Glomerular endothelial cell (primary cell): ENCODE measurements at regions not wholly inside any gene's neighbourhood (a gene's known extent, or its start where the extent isn't known, plus 50 kb on each side); places are given as distances from the start of the nearest gene placed in this dataset.

Source experiments
- DNase-seq: peaks from one replicate; pipeline ENCODE4 v3.0.0-alpha.2; 2011; ENCODE audit warnings: low read depth, low spot score; ENCODE audit errors: extremely low read depth

DNA sequence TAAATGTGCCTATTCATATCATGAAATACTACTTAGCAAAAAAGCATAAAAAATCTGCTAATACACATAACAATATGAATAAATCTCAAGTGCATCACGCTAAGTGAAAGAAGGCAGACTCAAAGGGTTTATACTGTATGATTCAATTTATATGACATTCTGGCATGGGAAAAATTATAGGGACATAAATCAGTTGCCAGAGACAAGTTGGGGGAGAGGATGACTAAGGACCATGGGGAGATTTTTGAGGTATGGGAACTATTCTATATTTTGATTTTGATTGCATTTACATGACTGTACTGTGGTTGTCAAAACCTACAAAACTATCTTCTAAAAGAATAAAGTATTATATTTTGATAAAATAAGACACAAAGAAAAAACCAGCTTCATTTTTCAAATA is 650.3 kb upstream of the NR5A2 start:
- DNase-seq = no peak

DNA sequence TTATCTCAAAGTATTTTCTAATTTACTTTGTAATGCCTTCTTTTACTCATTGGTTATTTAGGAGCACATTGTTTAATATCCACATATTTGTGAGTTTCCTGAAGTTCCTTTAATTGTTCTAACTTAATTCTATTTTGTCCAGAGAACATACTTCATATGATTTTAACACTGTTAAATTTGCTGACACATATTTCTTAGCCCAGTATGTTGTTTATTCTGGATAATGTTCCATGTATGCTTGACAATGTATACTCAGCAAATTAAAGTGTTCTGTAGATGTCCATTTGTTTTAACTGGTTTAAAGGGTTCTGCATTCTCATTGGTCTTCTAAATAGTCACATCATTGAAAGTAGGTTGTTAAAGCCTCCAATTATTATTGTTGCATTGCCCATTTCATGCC is 643.7 kb upstream of the NR5A2 start:
- DNase-seq = no peak

DNA sequence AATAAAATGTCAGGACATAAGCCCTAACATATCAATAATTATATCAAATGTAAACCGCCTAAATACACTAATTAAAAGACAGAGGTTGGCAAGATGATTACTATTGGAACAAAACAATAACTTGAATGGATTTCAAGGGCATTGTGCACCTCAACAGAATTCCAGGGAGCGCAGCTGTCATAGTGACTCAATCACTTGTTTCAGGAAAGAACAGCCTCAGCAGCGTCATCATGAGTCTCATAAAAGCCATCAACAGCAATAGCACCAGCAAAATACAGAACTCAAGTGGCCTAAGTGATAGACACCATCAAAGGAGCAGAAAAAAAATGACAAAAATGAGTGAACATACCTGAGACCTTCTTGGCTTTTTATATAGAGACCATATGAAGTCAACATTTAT is 632.7 kb upstream of the NR5A2 start:
- DNase-seq = no peak

DNA sequence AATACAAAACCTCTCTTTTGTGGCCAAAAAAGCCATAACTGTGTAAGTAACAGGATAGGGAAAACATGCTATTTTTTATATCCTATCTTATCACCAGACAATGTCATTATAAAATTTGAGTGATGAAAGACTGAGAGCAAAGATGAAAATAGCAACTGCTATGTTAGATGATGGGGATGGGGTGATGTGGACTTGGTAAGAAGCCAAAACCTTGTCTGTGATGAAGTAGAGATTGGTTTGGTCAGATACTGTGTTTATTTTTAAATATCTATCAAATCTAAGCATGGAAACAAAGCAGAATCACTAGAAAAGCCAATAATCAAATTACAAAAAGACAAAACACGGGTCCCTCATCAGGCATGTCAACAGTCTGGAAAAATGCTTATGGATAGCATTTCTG is 631.1 kb upstream of the NR5A2 start:
- DNase-seq = no peak

DNA sequence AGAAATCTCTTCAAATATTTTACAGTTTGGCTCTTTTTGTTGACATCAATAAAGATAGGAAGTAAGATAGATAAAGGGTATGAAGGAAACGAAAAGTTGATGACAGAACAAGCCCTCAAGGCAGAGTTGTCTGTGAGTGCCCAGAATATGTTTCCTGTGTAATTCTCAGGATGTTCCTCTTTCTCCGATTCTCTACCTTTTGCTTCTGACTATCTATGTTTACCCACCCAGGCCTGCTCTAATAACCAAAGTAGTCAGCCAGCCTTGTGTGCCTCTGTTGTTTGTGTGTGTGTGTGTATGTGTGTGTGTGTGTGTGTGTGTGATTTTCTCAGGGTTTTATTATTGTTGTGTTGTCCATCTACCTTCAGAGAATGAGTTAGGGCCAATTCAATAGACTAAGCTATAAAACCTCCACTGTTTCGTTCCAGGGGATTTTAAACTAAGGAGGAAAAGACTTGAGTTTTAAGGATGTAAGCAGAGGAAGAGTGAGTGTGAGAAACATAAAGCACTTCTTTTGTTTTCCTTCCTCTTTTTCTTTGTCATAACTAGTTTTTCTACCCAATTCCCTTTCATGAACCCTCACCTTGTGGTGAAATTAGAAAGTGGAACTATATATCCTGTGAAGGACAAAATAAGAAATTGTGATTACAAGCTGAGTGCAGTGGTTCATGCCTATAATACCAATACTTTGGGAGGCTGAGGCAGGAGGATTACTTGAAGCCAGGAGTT is 627.4 kb upstream of the NR5A2 start:
- DNase-seq = no peak

DNA sequence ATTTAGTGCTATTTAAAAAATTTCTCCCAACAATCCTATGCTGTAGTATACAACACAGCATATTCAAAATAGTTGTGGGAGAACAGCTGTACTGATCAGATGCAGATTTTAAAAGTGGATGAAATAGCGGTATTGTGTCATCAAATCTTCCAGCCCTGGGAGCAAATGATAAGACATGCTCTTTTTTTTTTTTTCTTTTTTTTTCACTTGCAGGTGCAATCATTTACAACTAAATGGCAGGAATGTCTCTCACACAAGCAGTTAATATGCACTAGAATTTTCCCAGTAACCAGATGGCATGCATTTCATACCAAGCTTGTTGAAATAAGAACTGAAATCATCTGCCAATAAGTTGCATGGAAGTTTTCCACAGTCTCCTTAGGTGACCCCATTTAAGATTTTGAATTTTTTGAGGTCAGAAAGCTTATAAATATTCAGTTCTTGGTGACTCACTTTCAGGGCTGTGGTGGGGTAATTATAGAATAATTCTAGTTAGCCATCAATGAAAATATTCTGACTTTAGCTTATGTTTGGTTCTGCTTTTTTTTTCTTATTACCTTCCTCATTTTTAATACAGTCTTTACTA is 623.9 kb upstream of the NR5A2 start:
- no peak for DNase-seq

DNA sequence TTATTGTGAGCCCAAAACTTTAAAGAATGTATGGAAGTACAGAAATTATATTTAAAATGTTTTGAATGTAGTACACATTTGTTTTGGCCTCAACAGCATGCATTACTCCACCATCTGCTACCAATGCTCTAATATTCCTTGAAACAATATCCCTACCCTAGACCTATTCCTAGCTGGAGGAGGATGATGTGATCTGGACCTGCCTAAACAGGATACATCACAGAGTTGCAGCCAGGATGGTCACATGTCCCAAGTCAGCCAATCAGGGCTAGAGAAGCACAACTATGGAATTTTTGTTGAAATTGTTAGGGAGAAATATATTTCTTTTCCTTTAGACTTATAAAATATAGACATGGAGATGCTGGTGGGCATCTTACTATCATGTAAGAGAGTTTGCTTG is 623.3 kb upstream of the NR5A2 start:
- no peak for DNase-seq

DNA sequence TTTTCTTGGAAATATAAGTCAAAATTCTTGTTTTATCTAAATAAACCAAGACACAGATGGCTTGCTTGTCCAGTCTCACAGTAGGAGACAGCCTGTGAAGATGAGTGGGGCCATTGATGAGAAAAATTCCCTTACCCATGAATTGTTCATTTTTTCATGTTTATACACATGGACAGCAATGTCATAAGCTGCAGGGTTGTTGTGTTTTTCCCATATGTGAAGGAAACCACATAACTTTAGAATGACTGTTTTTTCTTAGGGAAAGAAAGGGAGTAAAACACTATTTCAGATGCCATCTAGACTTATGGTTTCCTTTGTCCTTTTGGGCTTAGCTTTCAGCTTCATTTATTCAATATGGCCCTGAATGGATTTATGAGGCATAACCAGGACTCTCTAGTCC is 622.5 kb upstream of the NR5A2 start:
- no peak for DNase-seq

DNA sequence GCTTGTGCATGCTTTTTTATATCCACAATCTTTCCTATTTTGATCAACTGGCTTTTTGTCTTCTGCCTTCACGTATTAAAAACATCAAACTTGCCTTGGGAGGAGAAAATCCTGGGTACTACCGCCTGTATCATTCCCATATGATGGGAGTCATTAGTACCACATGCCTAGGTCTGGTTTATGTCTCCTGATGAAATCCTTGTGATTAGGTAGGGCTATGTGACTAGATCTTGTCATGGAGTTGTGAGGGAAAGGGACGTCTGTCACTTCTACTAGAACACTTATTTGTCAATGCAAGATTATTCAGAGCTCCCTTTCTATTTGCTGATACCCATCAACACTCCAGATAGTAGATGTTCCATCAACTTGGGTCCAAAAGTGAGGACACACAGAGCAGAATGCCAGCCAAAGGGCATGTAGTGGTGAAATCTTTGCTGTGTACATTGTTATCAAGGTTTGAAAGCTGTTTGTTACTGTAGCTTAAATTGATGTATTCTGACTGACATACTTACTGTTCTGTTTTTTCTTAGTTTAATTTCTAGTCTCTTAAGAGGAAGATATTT is 621.8 kb upstream of the NR5A2 start:
- DNase-seq = no peak

DNA sequence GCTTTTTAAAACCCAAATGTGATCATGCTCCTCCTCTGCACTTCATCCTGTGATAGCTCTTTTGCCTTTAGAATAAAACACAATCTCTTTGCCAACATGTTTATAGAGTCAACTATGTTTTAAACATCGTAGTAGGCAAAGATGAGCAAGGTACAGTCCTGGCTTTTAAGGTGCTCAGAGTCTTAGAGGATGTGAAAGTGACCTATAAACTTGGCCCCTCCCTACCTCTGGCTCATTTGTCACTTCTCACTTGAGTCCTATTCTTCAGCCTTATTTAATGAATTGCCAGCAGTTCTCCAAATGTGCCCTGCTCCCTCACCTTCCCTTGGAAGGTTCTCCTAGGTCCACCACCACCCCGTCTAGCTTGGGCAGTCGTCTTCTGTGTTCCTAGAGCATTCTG is 617.0 kb upstream of the NR5A2 start:
- DNase-seq = no peak

DNA sequence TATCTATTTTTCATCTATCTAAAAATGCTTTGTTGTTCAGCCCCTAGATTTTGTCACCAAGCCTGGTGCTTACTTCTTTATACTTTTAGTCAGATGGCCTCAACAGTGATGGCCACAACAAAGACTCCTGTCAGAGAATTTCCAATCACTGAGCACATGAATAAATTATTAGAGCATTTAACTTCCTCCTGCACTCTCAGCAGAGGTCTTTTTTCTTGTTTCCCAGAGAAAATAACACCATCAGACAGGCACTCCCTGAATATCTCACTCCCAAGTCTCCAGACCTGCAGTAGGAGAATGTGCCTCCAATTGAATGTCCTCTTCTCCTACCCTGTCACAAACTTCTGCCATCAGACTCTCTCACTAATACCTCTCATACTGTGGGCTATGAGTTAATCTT is 616.0 kb upstream of the NR5A2 start:
- DNase-seq = no peak

DNA sequence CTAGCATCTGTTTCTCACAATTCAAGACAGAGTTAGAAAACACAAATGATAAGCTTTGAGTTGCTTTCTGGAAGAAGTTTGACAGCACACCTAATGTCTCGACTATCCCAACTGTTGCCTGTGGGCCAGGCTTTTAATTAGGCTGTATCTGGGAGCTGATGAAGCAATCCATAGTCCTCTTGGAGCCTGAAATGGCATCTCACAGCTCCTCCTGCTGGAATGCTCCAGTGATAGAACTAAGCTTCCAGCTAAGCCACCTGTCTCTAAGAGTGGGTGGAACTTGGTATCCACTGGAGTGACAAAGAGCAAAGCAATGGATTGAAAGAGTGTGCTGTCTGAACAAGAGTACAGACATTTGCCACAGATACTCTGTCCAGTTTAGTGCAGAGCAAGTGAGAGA is 605.3 kb upstream of the NR5A2 start:
- DNase-seq = no peak

DNA sequence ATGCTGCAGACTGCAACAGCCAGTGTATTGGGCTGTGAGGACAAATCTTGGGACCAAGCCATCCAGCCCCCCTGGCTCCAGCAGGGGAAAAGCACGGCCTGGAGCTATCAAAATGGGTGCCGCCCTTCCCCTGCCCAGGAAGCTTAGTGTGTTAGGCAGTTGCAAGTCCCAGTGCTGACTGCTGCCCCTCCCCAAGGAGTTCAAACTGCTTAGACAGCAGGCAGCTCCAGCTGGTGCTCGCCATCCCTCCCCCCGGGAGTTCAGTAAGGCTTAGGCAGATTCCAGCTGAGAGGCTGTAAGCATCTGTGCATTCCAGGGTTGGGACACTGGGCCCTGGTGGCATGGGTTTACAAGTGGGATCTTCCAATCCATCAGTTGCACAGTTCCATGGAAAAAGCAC is 579.6 kb upstream of the NR5A2 start:
- no peak for DNase-seq

DNA sequence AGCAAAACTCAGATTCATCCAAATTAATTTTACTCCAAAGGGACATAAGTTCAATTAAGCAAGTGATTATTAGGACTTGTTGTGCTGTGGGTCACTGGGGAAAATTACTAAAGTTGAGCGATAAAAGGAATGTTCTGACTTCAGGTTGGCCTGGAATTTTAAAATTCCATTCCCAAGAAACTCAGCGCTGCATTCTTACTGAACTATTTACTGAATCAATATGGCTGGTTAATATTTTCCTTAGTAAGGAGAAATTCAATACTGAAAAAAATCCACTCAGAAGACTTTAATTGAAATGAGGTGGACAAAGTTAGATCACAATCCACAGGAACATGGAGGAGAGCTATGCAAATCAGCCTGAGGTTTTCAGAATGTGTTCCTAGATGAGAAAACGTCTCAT is 578.9 kb upstream of the NR5A2 start:
- no peak for DNase-seq

DNA sequence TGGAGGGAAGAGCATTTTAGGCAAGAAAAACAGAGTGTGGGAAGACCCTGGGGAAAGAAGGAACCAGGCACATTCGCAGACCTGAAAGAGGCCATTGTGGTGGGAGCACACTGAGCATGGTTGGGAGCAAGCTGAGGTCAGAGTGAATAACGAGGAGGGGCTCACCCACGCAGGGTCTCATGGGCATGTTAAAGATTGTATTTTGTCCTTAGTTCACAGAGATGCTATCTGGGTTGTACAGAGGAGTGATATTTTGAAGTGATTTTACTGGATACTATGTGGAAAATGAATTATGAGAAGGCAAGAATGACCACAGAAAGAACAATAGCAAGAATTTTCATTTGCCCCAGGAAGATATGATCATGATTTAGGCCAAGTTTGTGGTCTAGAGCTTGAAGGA is 578.3 kb upstream of the NR5A2 start:
- DNase-seq = no peak

DNA sequence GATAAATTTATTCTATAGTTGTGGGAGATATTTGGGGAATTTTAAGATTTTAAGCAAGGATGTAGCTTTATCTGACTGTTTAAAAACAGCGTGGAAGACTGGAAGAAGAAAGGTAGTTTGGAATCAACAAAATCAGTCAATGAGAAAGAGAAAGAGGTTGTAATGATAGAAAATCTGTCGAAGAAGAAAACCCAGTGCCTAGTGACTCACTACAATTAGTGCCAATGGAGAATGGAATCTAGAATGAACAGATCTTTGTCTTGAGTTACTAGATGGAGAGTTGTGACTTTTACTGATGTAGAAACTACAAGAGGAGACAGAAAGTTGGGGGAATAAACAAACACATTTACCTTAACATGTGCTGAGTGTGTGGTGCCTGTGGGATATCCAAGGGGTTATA is 577.8 kb upstream of the NR5A2 start:
- DNase-seq = no peak

DNA sequence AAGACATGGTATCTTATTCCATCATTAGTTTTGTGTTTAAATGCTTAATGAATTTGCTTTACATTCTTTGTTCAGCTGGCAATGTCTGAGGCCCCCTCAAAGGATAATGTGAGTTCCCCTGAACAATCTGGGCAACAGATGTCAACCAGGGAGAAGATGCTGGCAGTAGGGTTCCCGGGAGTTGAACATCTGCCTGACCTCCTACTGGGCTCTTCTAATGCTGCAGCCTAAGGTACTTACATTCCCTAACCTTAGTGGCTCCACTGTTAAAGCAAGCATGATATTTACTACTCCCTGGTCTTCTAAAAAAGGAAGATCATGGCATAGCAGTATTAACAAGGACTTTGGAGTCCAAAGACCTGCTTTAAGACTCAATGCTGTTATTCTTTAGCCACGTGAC is 574.9 kb upstream of the NR5A2 start:
- no peak for DNase-seq

DNA sequence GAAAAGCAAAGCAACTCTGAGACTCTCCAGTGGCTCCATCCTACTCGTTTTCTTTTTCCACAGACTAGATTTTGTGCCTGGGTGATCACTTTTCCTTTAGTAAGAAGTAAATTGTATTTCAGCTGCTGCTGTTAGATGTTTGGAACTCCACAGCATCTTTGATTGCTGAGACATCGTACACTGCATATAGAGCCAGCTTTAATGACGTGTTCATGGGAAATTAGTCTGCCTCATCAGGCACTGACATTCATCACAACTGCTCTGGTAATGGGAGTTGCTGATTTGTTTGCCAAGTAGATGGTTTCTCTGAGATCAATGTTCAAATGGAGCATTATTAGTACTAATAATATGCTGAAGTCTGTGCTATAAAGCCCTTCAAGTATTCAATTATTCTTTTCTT is 573.8 kb upstream of the NR5A2 start:
- no peak for DNase-seq

DNA sequence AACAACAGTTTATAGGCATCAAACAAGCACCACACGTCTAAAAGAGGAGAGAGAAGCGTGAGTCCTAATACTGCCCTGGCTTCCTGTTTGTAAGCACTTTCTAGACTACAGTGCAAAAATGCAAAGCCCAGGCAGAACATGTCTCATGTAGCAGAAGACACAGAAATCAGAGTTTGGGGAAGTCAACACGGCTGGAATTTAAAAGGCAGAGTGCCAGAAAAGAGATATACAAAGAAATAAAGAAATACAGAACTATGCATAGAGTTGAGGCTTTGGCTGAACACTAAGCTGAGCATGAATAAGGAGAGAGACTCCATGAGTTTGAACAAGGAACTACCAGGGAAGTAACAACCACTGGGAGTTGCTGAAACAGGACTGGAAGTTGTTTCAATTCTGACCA is 566.6 kb upstream of the NR5A2 start:
- DNase-seq = no peak

DNA sequence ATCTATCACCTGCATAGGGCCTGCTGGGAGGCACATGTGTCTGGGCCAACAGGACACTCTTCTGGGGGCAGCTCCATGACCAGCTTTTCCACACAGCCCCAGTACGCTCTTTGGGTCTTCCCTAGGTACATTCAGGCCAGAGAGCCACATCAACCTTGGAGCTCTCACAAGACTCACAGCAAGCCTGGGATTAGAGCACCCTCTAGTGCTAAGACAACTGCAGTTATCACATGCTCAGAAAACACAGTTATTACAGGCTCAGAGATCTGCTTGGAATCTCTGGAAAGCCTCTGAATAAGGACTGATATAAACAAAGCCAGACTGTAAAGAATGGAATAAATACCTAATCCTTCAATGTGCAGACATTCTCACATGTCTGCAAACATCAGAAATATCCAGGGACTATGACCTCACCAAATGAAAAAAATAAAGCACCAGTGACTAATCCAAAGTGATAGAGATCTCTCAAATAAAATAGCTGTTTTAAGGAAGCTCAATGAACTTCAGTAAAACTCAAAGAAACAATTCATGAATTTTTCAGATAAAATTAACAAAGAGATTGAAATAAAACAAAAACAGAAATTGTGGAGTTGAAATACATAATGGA is 563.9 kb upstream of the NR5A2 start:
- DNase-seq = peak; percentile 62

DNA sequence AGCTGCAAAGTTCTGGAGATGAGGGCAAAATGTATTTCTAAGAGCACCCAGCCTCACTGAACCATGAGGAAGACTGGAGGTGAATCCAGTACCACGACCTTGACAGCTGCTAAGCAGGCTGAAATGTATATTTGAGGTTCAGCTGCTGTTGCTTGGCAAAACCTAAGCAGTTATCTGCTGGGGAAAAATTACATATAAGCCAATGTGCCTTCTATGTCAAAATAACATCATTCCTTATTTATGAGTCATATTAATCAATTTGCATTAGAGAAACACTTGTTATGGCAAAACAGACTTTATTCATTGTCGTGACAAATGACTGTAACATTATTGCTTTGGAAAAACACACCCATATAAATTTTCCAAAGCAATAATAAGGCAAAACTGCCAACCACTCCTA is 560.5 kb upstream of the NR5A2 start:
- DNase-seq = no peak

DNA sequence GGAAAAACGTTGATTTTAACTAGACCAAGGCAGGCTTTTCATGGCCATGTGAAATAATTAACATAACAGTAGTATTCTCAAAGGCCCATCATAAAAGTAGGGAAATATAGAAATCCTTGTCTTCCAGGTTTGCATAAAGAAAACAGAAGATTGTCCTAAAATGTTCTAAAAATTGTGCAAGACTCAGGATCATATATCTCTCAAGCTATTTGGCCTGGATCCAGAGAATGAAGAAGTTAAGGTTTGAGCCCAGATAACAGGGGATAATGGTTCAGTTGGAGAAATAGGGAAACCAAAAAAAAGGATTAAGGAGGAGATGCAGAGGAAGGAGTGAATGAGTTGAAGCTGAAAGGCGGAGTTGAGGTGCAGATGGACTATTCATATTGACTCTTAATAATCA is 555.5 kb upstream of the NR5A2 start:
- no peak for DNase-seq
